Right hindlimb (tissue), 1 donor: ENCODE measurements at regions not wholly inside any gene's neighbourhood (a gene's known extent, or its start where the extent isn't known, plus 50 kb on each side); places are given as distances from the start of the nearest gene placed in this dataset.
"Not testable (repeated sequence)": the region's sequence is repeated elsewhere in the genome, so short reads cannot be mapped to it uniquely, and the experiment has no call there.

ENCODE experiments used
- DNase-seq: peaks from one replicate; pipeline ENCODE4 v3.0.0-alpha.2; 2018

GRCh38 chrY:7803737-7804136 lies 892.2 kb upstream of the AMELY start:
- no peak for DNase-seq

- DNase-seq = no peak
These were observed 884.6 kb upstream of the AMELY start for GRCh38 chrY:7796128-7796527.

GRCh38 chrY:7794441-7794840 lies 882.9 kb upstream of the AMELY start:
- no peak for DNase-seq

GRCh38 chrY:7793989-7794388 lies 882.4 kb upstream of the AMELY start:
- no peak for DNase-seq

GRCh38 chrY:7792431-7792830 lies 880.9 kb upstream of the AMELY start:
- no peak for DNase-seq

DNA sequence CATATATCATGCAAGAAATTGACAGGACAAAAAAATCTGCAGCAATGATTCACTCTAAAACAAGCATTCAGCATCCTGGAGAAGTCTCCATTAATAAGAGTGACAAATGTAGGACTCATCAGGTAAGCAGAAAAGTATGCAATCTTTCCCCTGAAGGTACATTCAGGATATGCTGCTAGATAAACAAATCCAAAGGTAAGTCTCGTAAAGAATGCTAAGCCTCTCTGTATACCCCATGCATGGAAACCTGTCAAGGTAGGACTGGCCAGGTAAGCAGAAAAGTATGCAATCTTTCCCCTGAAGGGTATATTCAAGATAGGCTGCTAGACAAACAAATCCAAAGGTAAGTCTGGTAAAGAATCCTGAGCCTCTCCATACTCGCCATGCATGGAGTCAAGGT lies 869.9 kb upstream of the AMELY start:
- DNase-seq = no peak

- DNase-seq = not testable (repeated sequence)
These were observed 863.9 kb upstream of the AMELY start for GRCh38 chrY:7775436-7775835.

GRCh38 chrY:7771771-7772170 lies 860.2 kb upstream of the AMELY start:
- no peak for DNase-seq

- DNase-seq = no peak
These were observed 858.3 kb upstream of the AMELY start for GRCh38 chrY:7769790-7770375.

- no peak for DNase-seq
These were observed 857.3 kb upstream of the AMELY start for GRCh38 chrY:7768901-7769300.

DNA sequence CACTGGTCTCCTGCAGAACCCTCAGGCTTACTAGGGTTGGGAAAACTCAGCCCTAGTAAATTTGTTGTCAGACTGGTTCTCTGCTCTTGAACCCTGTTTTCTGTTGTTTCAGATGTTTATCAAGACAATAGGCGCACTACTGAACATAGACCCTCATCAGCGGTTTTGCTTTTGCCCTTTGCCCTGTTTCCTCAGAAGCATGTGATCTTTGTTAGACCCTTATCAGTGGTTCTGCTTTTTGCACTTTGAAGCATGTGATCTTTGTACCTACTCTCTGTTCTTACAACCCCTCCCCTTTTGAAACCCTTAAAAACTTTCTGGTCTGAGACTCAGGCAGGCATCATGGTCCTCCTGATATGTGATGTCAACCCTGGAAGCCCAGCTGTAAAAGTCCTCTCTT lies 842.2 kb upstream of the AMELY start:
- no peak for DNase-seq

GRCh38 chrY:7746781-7747180 lies 835.2 kb upstream of the AMELY start:
- no peak for DNase-seq

DNA sequence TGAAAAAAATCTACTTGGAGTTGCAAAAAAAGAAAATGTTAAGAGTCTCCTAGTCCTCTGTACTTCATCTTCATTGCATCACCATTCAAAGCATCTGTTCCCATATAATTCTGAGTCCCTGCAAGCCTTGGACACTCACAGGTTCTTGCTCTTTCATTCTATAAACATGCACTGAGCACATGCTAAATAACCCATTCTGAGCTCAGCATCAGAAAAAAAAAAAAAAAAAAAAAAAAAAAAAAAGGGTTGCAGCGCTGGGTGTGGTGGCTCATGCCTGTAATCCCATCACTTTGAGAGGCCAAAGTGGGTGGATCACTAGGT lies 834.0 kb upstream of the AMELY start:
- no peak for DNase-seq

GRCh38 chrY:7744691-7745580 lies 833.4 kb upstream of the AMELY start:
- no peak for DNase-seq

DNA sequence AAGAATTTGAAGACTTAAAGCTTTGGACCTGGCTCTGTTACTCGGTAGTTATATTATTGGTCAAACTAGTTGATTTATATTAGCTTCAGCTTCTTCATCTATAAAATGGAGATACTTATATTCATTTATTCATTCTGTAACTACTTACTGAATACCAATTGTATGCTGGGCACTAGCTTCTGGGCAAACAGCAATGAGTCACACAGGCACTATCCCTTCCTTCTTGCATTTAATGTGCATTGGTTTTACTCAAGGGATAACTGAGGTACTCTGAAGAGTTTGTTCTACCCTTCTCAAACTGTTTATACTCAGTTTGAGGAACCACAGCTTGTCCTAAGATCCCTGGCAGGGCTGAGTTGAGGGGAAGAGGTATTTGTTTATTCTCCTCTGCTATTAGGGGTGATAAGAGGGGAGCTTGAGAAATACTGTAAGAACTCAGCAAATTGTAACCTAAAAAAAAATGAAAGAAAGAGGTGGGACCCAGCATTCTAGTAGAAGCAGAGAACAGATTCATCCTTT lies 825.4 kb upstream of the AMELY start:
- DNase-seq = no peak

GRCh38 chrY:7731651-7732050 lies 820.1 kb upstream of the AMELY start:
- no peak for DNase-seq

DNA sequence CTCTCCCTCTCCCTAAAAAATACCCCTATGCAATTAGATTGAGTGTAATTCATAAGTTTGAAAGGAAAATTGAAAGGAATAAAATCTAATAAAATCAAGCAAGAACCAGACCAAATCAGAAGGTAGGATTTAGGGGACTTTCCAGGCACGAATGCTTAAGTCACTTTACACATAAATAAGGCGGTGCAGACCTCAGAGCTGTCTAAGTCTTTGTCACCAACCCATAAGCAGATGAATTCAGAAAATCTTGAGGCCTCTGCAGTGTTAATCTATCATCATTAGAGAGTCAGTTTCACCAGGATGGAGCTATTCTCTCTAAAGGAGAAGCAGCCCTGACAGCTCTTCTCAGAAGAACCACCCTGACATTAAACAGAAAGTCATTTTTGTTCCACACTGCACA lies 819.1 kb upstream of the AMELY start:
- no peak for DNase-seq

- DNase-seq = no peak
These were observed 818.5 kb upstream of the AMELY start for GRCh38 chrY:7730071-7730470.

DNA sequence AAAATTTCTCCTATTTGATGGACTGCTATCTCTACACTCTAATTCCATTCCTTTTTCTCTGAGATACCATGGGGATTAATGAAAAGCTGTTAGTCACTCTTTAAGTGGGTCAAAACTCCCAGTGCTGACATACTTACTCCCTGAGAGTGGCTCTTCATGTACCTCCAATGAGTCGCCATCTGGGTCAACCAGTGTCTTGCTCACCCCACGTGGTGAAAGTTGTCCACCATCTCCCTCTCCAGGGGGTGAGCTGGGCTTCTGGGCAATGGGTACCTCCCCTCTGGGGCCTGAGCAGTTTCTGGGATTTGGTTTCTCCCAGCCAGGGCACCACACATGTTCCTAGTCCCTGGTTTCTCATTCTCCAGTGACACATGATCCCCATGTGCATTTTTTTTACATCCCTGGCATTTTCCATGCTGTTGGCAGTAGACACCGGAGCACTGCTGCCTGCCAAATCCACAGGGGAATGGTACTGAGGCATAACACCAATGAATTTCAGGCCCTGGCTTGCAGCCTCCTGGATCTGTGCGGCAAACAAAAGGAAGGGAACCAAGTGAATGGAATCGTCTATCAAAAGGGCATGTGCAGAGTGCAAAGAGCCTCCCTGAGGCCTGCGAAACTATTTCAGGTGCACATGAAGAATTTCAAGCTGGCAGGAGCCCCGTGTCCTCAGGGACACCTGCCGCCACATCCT lies 817.9 kb upstream of the AMELY start:
- peak; percentile 21 for DNase-seq

DNA sequence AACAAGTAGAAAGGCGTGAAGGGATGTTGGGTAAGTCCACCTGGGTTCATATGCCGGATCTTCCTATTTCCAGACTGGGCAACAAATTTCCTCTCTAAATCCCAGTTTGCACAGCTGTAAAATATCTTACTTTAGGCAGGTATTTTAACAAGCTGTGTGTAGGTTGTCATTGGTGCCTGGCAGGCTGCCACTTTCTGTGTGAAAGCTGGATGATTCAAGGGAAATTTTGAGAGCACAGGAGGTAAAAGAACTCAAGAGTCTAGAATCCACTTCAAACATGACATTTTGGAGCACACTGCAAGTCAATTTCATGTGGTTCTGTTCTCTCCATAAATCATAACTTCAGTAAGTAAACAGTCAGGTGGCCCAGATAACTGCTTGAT lies 817.4 kb upstream of the AMELY start:
- DNase-seq = peak; percentile 27

GRCh38 chrY:7725791-7726460 lies 814.4 kb upstream of the AMELY start:
- no peak for DNase-seq

DNA sequence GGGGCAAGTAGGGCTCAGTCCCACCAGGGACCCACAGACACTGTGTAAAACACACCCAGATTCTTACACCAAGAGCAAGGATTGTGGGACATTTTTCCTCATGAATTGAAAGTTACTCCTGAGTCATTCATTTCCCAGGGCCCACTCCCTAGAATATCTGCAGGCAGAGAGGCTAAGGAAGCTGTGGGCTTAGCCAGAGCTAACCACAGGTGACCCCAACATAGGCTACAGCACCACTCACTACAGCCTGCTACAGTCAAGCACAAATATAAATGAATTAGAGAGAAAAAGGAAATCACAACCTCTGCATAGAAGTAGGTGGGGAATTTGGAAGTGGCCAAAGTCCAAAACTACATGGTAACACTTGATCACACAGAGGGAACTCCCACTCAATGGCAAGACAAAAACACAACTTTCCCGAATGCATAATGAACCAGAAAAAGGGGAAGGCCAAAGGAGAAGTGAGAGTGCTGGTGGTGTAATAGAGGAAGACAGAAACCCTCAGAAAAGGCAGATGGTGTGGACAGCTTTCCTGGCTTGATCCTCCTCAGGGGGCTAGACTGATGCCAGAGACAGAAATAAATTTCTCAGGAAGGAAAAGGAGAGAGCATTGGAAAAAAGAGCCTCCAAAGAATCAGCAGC lies 812.6 kb upstream of the AMELY start:
- no peak for DNase-seq

- no peak for DNase-seq
These were observed 811.6 kb upstream of the AMELY start for GRCh38 chrY:7723127-7723526.
